ENCODE measurements at regions not wholly inside any gene's neighbourhood (a gene's known extent, or its start where the extent isn't known, plus 50 kb on each side); places are given as distances from the start of the nearest gene placed in this dataset.

DNA sequence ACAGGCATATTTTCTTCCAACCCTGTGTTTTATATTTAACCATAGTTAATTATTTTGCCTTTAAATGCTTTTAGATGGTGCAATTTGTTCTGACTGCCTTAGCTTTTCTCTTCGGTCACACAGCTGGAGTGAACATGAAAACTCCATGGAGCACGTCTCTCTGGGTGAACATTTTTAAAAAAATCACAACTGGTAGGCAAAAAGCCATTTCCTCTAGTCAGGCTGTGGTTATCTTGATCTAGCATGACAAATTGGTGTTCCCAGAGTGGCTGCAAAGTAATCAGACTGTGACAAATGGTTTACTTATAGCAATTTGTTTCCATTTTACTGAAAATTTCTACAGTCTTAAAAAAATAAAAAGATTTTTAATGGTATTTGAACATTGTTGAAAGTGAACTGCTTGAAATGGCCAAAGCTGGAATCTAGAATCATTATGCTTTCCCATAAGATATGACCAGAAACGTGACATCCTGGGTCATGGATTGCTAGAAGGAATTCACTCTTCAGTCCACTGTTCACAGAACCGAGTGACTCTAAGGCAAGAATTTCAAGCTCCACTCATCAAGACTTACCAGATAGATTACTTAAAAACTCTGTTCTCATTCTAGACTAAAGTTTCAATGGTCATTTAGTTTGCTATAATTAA is 703.6 kb downstream of the CPS1 start:
- no peak for TF ChIP-seq POLR2A (IDR thresholded peaks at IDR 0.05)
- TF ChIP-seq, protein P1, sequence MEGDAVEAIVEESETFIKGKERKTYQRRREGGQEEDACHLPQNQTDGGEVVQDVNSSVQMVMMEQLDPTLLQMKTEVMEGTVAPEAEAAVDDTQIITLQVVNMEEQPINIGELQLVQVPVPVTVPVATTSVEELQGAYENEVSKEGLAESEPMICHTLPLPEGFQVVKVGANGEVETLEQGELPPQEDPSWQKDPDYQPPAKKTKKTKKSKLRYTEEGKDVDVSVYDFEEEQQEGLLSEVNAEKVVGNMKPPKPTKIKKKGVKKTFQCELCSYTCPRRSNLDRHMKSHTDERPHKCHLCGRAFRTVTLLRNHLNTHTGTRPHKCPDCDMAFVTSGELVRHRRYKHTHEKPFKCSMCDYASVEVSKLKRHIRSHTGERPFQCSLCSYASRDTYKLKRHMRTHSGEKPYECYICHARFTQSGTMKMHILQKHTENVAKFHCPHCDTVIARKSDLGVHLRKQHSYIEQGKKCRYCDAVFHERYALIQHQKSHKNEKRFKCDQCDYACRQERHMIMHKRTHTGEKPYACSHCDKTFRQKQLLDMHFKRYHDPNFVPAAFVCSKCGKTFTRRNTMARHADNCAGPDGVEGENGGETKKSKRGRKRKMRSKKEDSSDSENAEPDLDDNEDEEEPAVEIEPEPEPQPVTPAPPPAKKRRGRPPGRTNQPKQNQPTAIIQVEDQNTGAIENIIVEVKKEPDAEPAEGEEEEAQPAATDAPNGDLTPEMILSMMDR (IDR thresholded peaks at IDR 0.05), result no peak
- TF ChIP-seq EP300 (IDR thresholded peaks at IDR 0.05), result no peak
